Nephron progenitor cell (in vitro differentiated cells): ENCODE measurements at regions not wholly inside any gene's neighbourhood (a gene's known extent, or its start where the extent isn't known, plus 50 kb on each side); places are given as distances from the start of the nearest gene placed in this dataset.
A peak's percentile ranks its signal among the peaks of the same experiment; 100 is the strongest.

ENCODE experiments used
- DNase-seq: peaks from one replicate; pipeline ENCODE4 v3.0.0; 2021
- H3K27ac Mint-ChIP-seq: 2 replicates; pipeline ENCODE4 v1.8.0; 2021; ENCODE audit warnings: mild to moderate bottlenecking, moderate library complexity, mixed read lengths
- H3K27me3 Mint-ChIP-seq: 2 replicates; pipeline ENCODE4 v1.8.0; 2021; ENCODE audit warnings: mild to moderate bottlenecking, low read depth, mixed read lengths; ENCODE audit not compliant: poor library complexity
- H3K36me3 Mint-ChIP-seq: 2 replicates; pipeline ENCODE4 v1.8.0; 2021; ENCODE audit warnings: low read depth, mixed read lengths
- H3K4me1 Mint-ChIP-seq: 2 replicates; pipeline ENCODE4 v1.8.0; 2021; ENCODE audit warnings: mixed read lengths
- H3K4me3 Mint-ChIP-seq: 2 replicates; pipeline ENCODE4 v1.8.0; 2021; ENCODE audit warnings: mild to moderate bottlenecking, moderate library complexity, mixed read lengths
- H3K9me3 Mint-ChIP-seq: 2 replicates; pipeline ENCODE4 v1.8.0; 2021; ENCODE audit warnings: mild to moderate bottlenecking, moderate library complexity, mixed read lengths
- TF ChIP-seq, protein P1 (sequence below): fragments of 200-600 bp; sonication (generic); IDR thresholded peaks from 2 replicates; pipeline ENCODE4 v1.5.0; 2021; ENCODE audit warnings: antibody characterized with exemption

GRCh38 chr2:216557820-216558219, 59.2 kb downstream of the RPL37A start:
- peaks cover 73% of the 10 kb centered on the region for H3K4me1 Mint-ChIP-seq
- H3K27ac Mint-ChIP-seq: peak overlapping the region; percentile 34
- peak overlapping the region; percentile 5 for H3K4me3 Mint-ChIP-seq
- TF ChIP-seq, protein P1, sequence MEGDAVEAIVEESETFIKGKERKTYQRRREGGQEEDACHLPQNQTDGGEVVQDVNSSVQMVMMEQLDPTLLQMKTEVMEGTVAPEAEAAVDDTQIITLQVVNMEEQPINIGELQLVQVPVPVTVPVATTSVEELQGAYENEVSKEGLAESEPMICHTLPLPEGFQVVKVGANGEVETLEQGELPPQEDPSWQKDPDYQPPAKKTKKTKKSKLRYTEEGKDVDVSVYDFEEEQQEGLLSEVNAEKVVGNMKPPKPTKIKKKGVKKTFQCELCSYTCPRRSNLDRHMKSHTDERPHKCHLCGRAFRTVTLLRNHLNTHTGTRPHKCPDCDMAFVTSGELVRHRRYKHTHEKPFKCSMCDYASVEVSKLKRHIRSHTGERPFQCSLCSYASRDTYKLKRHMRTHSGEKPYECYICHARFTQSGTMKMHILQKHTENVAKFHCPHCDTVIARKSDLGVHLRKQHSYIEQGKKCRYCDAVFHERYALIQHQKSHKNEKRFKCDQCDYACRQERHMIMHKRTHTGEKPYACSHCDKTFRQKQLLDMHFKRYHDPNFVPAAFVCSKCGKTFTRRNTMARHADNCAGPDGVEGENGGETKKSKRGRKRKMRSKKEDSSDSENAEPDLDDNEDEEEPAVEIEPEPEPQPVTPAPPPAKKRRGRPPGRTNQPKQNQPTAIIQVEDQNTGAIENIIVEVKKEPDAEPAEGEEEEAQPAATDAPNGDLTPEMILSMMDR: no peak
- no peaks in the 10 kb centered on the region for H3K9me3 Mint-ChIP-seq
- no peak for DNase-seq
- no peaks in the 10 kb centered on the region for H3K36me3 Mint-ChIP-seq
- H3K27me3 Mint-ChIP-seq: peaks cover 7% of the 10 kb centered on the region

- no peak overlapping the region for H3K4me3 Mint-ChIP-seq
- no peak for DNase-seq
- TF ChIP-seq, protein P1: no peak
- peaks cover 72% of the 10 kb centered on the region for H3K4me1 Mint-ChIP-seq
- no peak overlapping the region for H3K27ac Mint-ChIP-seq
- peaks cover 7% of the 10 kb centered on the region for H3K27me3 Mint-ChIP-seq
- H3K9me3 Mint-ChIP-seq: peaks cover 7% of the 10 kb centered on the region
- H3K36me3 Mint-ChIP-seq: no peaks in the 10 kb centered on the region
Measured at GRCh38 chr2:216559625-216560156, 61.0 kb downstream of the RPL37A start.

- Mint-ChIP-seq H3K27me3 (peaks cover 7% of the 10 kb centered on the region), H3K4me1 (peaks cover 71% of the 10 kb centered on the region), H3K9me3 (peaks cover 18% of the 10 kb centered on the region), H3K36me3 (peaks cover 5% of the 10 kb centered on the region), H3K4me3 (no peak overlapping the region), H3K27ac (peak overlapping the region; percentile 93)
- DNase-seq: no peak
- TF ChIP-seq, protein P1: no peak
Measured at GRCh38 chr2:216560838-216561270, 62.2 kb downstream of the RPL37A start.

DNA sequence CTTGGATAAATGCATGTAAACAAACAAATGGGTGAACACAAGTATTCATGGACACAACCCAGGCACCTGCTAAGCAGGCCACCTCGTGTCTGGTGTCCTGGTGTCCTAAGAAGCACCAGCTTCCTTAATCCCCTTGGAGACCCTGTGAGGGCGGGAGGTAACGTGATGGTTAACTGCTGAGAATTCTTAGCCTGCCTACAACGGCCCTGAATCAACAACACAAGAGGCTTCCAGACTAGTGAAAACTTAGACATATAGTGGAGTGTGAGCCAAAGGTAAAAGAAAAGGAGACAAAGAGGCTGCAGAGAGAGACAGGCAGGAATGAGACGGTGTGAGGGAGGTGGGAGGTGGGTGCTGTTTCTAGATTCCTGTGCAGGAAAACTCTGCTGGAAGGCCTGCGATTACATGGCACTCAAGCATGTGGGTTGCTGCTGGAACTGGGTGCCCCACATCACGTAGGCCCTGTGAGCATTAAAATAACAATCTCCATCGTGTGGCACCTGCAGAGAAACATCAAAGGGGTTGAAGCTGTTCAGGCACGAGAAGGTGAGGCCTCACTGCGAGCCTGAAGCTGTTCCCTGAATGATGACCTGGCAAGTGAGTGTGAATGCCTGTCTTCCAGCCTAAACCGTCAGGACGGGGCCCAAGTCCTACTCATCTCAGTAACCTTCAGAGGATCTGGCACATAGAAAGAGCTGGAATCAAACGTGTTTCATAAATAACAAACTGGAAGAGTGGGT, 64.2 kb downstream of the RPL37A start:
- H3K9me3 Mint-ChIP-seq: peaks cover 31% of the 10 kb centered on the region
- H3K4me3 Mint-ChIP-seq: peak overlapping the region; percentile 2
- H3K27me3 Mint-ChIP-seq: peaks cover 3% of the 10 kb centered on the region
- H3K27ac Mint-ChIP-seq: peak overlapping the region; percentile 34
- TF ChIP-seq, protein P1: no peak
- DNase-seq: no peak
- H3K36me3 Mint-ChIP-seq: peaks cover 11% of the 10 kb centered on the region
- peaks cover 55% of the 10 kb centered on the region for H3K4me1 Mint-ChIP-seq

GRCh38 chr2:216563646-216564045, 65.0 kb downstream of the RPL37A start:
- no peak for DNase-seq
- no peak overlapping the region for H3K4me3 Mint-ChIP-seq
- H3K27ac Mint-ChIP-seq: no peak overlapping the region
- peaks cover 52% of the 10 kb centered on the region for H3K4me1 Mint-ChIP-seq
- peaks cover 31% of the 10 kb centered on the region for H3K9me3 Mint-ChIP-seq
- peaks cover 1% of the 10 kb centered on the region for H3K27me3 Mint-ChIP-seq
- TF ChIP-seq, protein P1: no peak
- peaks cover 11% of the 10 kb centered on the region for H3K36me3 Mint-ChIP-seq

DNA sequence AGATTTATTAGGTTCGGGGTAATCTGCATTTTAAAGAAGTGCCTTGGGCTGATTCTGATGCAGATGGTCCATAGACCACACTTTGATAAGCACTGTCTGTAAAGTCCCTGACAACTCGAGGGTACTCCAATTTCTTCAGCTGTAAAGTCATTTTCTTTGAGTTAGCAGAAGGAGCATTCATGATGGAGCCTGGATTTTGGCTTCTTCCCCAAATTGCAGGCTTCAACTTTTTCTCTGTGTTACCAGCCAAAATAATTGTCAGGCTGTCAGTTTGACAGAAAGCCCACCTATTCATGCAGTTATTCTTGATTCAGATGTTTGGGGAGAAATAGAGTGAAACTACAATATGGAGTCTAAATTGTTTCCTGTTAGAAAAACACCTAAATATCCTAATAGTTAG, 66.0 kb downstream of the RPL37A start:
- TF ChIP-seq, protein P1: no peak
- Mint-ChIP-seq H3K4me1 (peaks cover 53% of the 10 kb centered on the region), H3K4me3 (no peak overlapping the region), H3K27me3 (no peaks in the 10 kb centered on the region), H3K9me3 (peaks cover 31% of the 10 kb centered on the region), H3K36me3 (peaks cover 11% of the 10 kb centered on the region), H3K27ac (no peak overlapping the region)
- DNase-seq: no peak
